IMR-90 (cell line): ENCODE measurements at regions not wholly inside any gene's neighbourhood (a gene's known extent, or its start where the extent isn't known, plus 50 kb on each side); places are given as distances from the start of the nearest gene placed in this dataset.

Source experiments
- ATAC-seq: fragments of 200-7000 bp; cut with Tn5 transposase; 2 replicates; pipeline ENCODE4 v1.9.1; 2020; ENCODE audit warnings: low read depth, mild to moderate bottlenecking, moderate library complexity
- BruUV-seq: library from RNA; stranded (reverse); fragments of 400-500 nt; replicated peaks from 2 replicates; lab custom pipeline; 2021; lab: Mats Ljungman, UMichigan
- CTCF ChIA-PET: fragments of 300-600 bp; formaldehyde crosslinking; extraction: SDS; loops from one replicate; lab custom pipeline; 2021; ENCODE audit warnings: antibody characterized with exemption; lab: Yijun Ruan, JAX
- POLR2A ChIA-PET: fragments of 300-600 bp; sonication (Branson Sonifier 250); formaldehyde crosslinking; loops from one replicate; lab custom pipeline; 2022; ENCODE audit warnings: antibody characterized with exemption; ENCODE audit not compliant: unreplicated experiment; lab: Charles Lee
- DNase-seq: peaks from one replicate; pipeline ENCODE4 v3.0.0; 2013
- H2AFZ ChIP-seq: replicated peaks from 2 replicates; pipeline ENCODE3; 2013; ENCODE audit warnings: low read length, mild to moderate bottlenecking; ENCODE audit not compliant: poor library complexity
- H2AK5ac ChIP-seq: 2 replicates; pipeline ENCODE4 v1.6.1; 2013; ENCODE audit warnings: low read depth, low read length, inconsistent platforms
- H2AK9ac ChIP-seq: replicated peaks from 2 replicates; pipeline ENCODE3; 2013; ENCODE audit warnings: mild to moderate bottlenecking, low read depth, low read length, moderate library complexity; ENCODE audit not compliant: poor library complexity
- H2BK120ac ChIP-seq: 2 replicates; pipeline ENCODE4 v1.6.1; 2013; ENCODE audit warnings: low read depth, low read length, inconsistent platforms
- H2BK15ac ChIP-seq: 3 replicates; pipeline ENCODE4 v1.6.1; 2013; ENCODE audit warnings: low read depth, low read length, inconsistent platforms
- H2BK20ac ChIP-seq: 2 replicates; pipeline ENCODE4 v1.6.1; 2013; ENCODE audit warnings: low read depth, mild to moderate bottlenecking, inconsistent platforms, low read length, moderate library complexity
- H2BK5ac ChIP-seq: 2 replicates; pipeline ENCODE4 v1.6.1; 2013; ENCODE audit warnings: mild to moderate bottlenecking, low read depth, low read length, inconsistent platforms; ENCODE audit not compliant: poor library complexity, severe bottlenecking
- H3K14ac ChIP-seq: replicated peaks from 2 replicates; pipeline ENCODE4 v1.6.1; 2013; ENCODE audit warnings: low read depth, low read length, inconsistent platforms
- H3K18ac ChIP-seq: 2 replicates; pipeline ENCODE4 v1.6.1; 2013; ENCODE audit warnings: low read depth, low read length, control low read depth
- H3K23ac ChIP-seq: 2 replicates; pipeline ENCODE4 v1.6.1; 2013; ENCODE audit warnings: low read depth, low read length, inconsistent platforms
- H3K27ac ChIP-seq: 2 replicates; pipeline ENCODE4 v1.5.1; 2013; ENCODE audit warnings: mild to moderate bottlenecking, control low read depth, low read length; ENCODE audit not compliant: insufficient read depth
- H3K27me3 ChIP-seq: 2 replicates; pipeline ENCODE4 v1.6.1; 2013; ENCODE audit warnings: low read length; ENCODE audit not compliant: control insufficient read depth, insufficient read depth
- H3K36me3 ChIP-seq: 2 replicates; pipeline ENCODE4 v1.6.1; 2013; ENCODE audit warnings: low read length, mixed read lengths; ENCODE audit not compliant: control insufficient read depth, insufficient read depth
- H3K4ac ChIP-seq: 2 replicates; pipeline ENCODE4 v1.6.1; 2013; ENCODE audit warnings: low read depth, low read length, inconsistent platforms
- H3K4me1 ChIP-seq: 2 replicates; pipeline ENCODE4 v1.6.1; 2013; ENCODE audit warnings: low read length, mixed read lengths; ENCODE audit not compliant: control insufficient read depth, insufficient read depth
- H3K4me2 ChIP-seq: 2 replicates; pipeline ENCODE4 v1.6.1; 2013; ENCODE audit warnings: low read depth, mild to moderate bottlenecking, control low read depth, low read length, moderate library complexity
- H3K4me3 ChIP-seq: 2 replicates; pipeline ENCODE4 v1.5.1; 2013; ENCODE audit warnings: low read depth, mild to moderate bottlenecking, control low read depth, low read length, moderate library complexity; ENCODE audit not compliant: insufficient read depth
- H3K56ac ChIP-seq: 2 replicates; pipeline ENCODE4 v1.6.1; 2013; ENCODE audit warnings: low read length, inconsistent platforms; ENCODE audit not compliant: insufficient read depth; ENCODE audit errors: extremely low read depth
- H3K79me1 ChIP-seq, 2 experiments: 2 replicates each; pipeline ENCODE4 v1.6.1; 2013; ENCODE audit warnings: low read length in 2 of 2, inconsistent platforms in 1 of 2, low read depth in 1 of 2
- H3K9ac ChIP-seq: 2 replicates; pipeline ENCODE4 v1.6.1; 2013; ENCODE audit warnings: low read depth, low read length, control low read depth
- H3K9me1 ChIP-seq: 2 replicates; pipeline ENCODE4 v1.6.1; 2013; ENCODE audit warnings: low read length, inconsistent platforms; ENCODE audit not compliant: insufficient read depth
- H3K9me3 ChIP-seq: 2 replicates; pipeline ENCODE4 v1.6.1; 2013; ENCODE audit warnings: low read length; ENCODE audit not compliant: control insufficient read depth, insufficient read depth
- H4K20me1 ChIP-seq: 2 replicates; pipeline ENCODE4 v1.6.1; 2013; ENCODE audit warnings: low read length, inconsistent platforms; ENCODE audit not compliant: insufficient read depth
- H4K5ac ChIP-seq: 2 replicates; pipeline ENCODE4 v1.6.1; 2013; ENCODE audit warnings: mild to moderate bottlenecking, low read depth, low read length, control low read depth
- H4K8ac ChIP-seq, 2 experiments: 2 replicates each; pipeline ENCODE4 v1.6.1; 2013; ENCODE audit warnings: low read depth in 2 of 2, low read length in 2 of 2, control low read depth in 1 of 2, inconsistent platforms in 1 of 2
- H4K91ac ChIP-seq: 2 replicates; pipeline ENCODE4 v1.6.1; 2013; ENCODE audit warnings: low read depth, low read length, inconsistent platforms; ENCODE audit not compliant: insufficient read depth
- BHLHE40 ChIP-seq: fragments of 150-350 bp; IDR thresholded peaks from 2 replicates; pipeline ENCODE4 v1.6.1; 2016; ENCODE audit warnings: mild to moderate bottlenecking, low read depth, low read length
- CEBPB ChIP-seq: IDR thresholded peaks from 2 replicates; pipeline ENCODE4 v1.6.1; 2012; ENCODE audit warnings: low read depth, low read length, improper control_type of control experiment
- ELK1 ChIP-seq: fragments of 150-350 bp; IDR thresholded peaks from 2 replicates; pipeline ENCODE4 v1.6.1; 2016; ENCODE audit warnings: low read depth, mild to moderate bottlenecking, low read length, moderate library complexity, borderline replicate concordance
- FOS ChIP-seq: fragments of 150-350 bp; IDR thresholded peaks from 2 replicates; pipeline ENCODE4 v1.6.1; 2016; ENCODE audit warnings: low read depth, low read length
- MAFK ChIP-seq: IDR thresholded peaks from 2 replicates; pipeline ENCODE4 v1.6.1; 2012; ENCODE audit warnings: low read depth, low read length, improper control_type of control experiment
- MAZ ChIP-seq: IDR thresholded peaks from 2 replicates; pipeline ENCODE4 v1.6.1; 2012; ENCODE audit warnings: low read depth, mild to moderate bottlenecking, low read length, improper control_type of control experiment, moderate library complexity, borderline replicate concordance
- RAD21 ChIP-seq: IDR thresholded peaks from 2 replicates; pipeline ENCODE4 v1.6.1; 2012; ENCODE audit warnings: low read length, improper control_type of control experiment
- RCOR1 ChIP-seq: IDR thresholded peaks from 2 replicates; pipeline ENCODE4 v1.6.1; 2012; ENCODE audit warnings: mild to moderate bottlenecking, low read length, improper control_type of control experiment; ENCODE audit not compliant: insufficient replicate concordance
- RFX5 ChIP-seq: IDR thresholded peaks from 2 replicates; pipeline ENCODE4 v1.8.0; 2012; ENCODE audit warnings: low read depth, mild to moderate bottlenecking, low read length, moderate library complexity
- SMC3 ChIP-seq: fragments of 150-350 bp; IDR thresholded peaks from 2 replicates; pipeline ENCODE4 v1.6.1; 2016; ENCODE audit warnings: low read depth, mild to moderate bottlenecking, antibody characterized with exemption, low read length, moderate library complexity
- WGBS, 2 experiments: methylation state at CpG; one replicate each; pipeline versions ENCODE4 v1.1.5 to v1.1.7; 2013; ENCODE audit warnings: missing lambda C conversion rate in 2 of 2; ENCODE audit not compliant: insufficient read length in 1 of 2; ENCODE audit errors: extremely low coverage in 2 of 2; 5-methylcytosine and 5-hydroxymethylcytosine counted together
- dilution Hi-C: fragments of 300-500 bp; cut with HindIII; formaldehyde crosslinking; loops from one replicate; pipeline ENCODE4 v1.14.3; 2018; ENCODE audit warnings: low sequenced_read_pairs; ENCODE audit not compliant: unreplicated experiment
- in situ Hi-C: fragments of 300-500 bp; cut with MboI; formaldehyde crosslinking; loops from 3 replicates; pipeline ENCODE4 v1.14.3; 2019; ENCODE audit warnings: low sequenced_read_pairs, inconsistent platforms, mixed read lengths
- intact Hi-C: fragments of 100-400 bp; cut with micrococcal nuclease; formaldehyde crosslinking; loops from 2 replicates; pipeline ENCODE4 v1.10.0; 2022
- TF ChIP-seq, protein P1 (sequence below): fragments of 150-350 bp; IDR thresholded peaks from 2 replicates; pipeline ENCODE4 v1.6.1; 2017; ENCODE audit warnings: mild to moderate bottlenecking, antibody characterized with exemption, low read length, low read depth

GRCh38 chr3:59256230-59256629 is 206.4 kb upstream of the CFAP20DC start:
- no peak overlapping the region for H2BK120ac ChIP-seq
- no peak overlapping the region for H4K5ac ChIP-seq
- no peak overlapping the region for H4K91ac ChIP-seq
- no TSS peak for BruUV-seq
- H4K20me1 ChIP-seq = no peaks in the 10 kb centered on the region
- DNase-seq (no peak), ATAC-seq (no peak; the same call in 1 of the 2 replicates)
- H3K27ac ChIP-seq = no peak overlapping the region
- POLR2A ChIA-PET = no interaction called here
- no peak overlapping the region for H4K8ac ChIP-seq
- in situ Hi-C loops = no loop called here
- no peak overlapping the region for H2AFZ ChIP-seq
- H2BK5ac ChIP-seq = no peak overlapping the region
- TF ChIP-seq BHLHE40 (no peak), FOS (no peak), RAD21 (no peak), MAFK (no peak), RFX5 (no peak), RCOR1 (no peak), SMC3 (no peak), MAZ (no peak), ELK1 (no peak), CEBPB (no peak)
- TF ChIP-seq, protein P1, sequence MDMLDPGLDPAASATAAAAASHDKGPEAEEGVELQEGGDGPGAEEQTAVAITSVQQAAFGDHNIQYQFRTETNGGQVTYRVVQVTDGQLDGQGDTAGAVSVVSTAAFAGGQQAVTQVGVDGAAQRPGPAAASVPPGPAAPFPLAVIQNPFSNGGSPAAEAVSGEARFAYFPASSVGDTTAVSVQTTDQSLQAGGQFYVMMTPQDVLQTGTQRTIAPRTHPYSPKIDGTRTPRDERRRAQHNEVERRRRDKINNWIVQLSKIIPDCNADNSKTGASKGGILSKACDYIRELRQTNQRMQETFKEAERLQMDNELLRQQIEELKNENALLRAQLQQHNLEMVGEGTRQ = no peak
- intact Hi-C loops = no loop called here
- H3K79me1 ChIP-seq = no peaks in the 10 kb centered on the region
- peaks cover 2% of the 10 kb centered on the region; the same call in 1 of the 2 replicates for H3K27me3 ChIP-seq
- no peak overlapping the region for H3K56ac ChIP-seq
- no CpG with 5 or more reads among the region's 1 CpG for WGBS, 2 experiments
- dilution Hi-C loops = no loop called here
- no peaks in the 10 kb centered on the region for H3K9me1 ChIP-seq
- H3K18ac ChIP-seq = no peak overlapping the region
- H3K23ac ChIP-seq = no peak overlapping the region
- CTCF ChIA-PET = no interaction called here
- H2AK5ac ChIP-seq = no peak overlapping the region
- no peak overlapping the region for H3K4ac ChIP-seq
- H3K4me1 ChIP-seq = peaks cover 2% of the 10 kb centered on the region; the same call in 1 of the 2 replicates
- H3K4me2 ChIP-seq = no peak overlapping the region
- no peak overlapping the region for H2AK9ac ChIP-seq
- H3K14ac ChIP-seq = no peak overlapping the region
- H3K4me3 ChIP-seq = no peak overlapping the region
- H3K9me3 ChIP-seq = no peaks in the 10 kb centered on the region
- H3K36me3 ChIP-seq = no peaks in the 10 kb centered on the region
- no peak overlapping the region for H2BK20ac ChIP-seq
- no peak overlapping the region for H3K9ac ChIP-seq
- no peak overlapping the region for H2BK15ac ChIP-seq
